K562 (cell line): ENCODE measurements at regions not wholly inside any gene's neighbourhood (a gene's known extent, or its start where the extent isn't known, plus 50 kb on each side); places are given as distances from the start of the nearest gene placed in this dataset.

Experiments used
- ATAC-seq: fragments of 200-7000 bp; cut with Tn5 transposase; 3 replicates; pipeline ENCODE4 v1.9.1; 2020; ENCODE audit warnings: moderate library complexity
- BruUV-seq: library from RNA; stranded (reverse); fragments of 400-500 nt; replicated peaks from 2 replicates; lab custom pipeline; 2021; lab: Mats Ljungman, UMichigan
- CTCF ChIA-PET: fragments of 300-600 bp; formaldehyde crosslinking; extraction: SDS; loops from one replicate; lab custom pipeline; 2021; ENCODE audit warnings: low intra/inter-chr PET ratio; lab: Yijun Ruan, JAX
- POLR2A ChIA-PET: fragments of 300-600, 350-650 bp; sonication (Branson Sonifier 250); formaldehyde crosslinking; extraction: SDS; loops from one replicate; lab custom pipeline; 2021; ENCODE audit warnings: antibody characterized with exemption, inconsistent platforms; lab: Yijun Ruan, JAX
- DNase-seq, 4 experiments: peaks; one replicate each; pipeline versions ENCODE4 v3.0.0 to v3.0.0-alpha.2; 2011 to 2018; ENCODE audit warnings: low spot score in 3 of 4, mixed read lengths in 3 of 4; ENCODE audit errors: extremely low read depth in 1 of 4
- FAIRE-seq: peaks from 2 replicates; lab custom pipeline; 2011; peaks lifted over from hg19 to GRCh38; lab: Jason Lieb, UNC
- H2AFZ ChIP-seq: 2 replicates; pipeline ENCODE4 v1.6.0; 2011; ENCODE audit warnings: low read depth, low read length, control low read depth, inconsistent platforms
- H3K27ac ChIP-seq: fragments of 200-600 bp; 3 replicates; pipeline ENCODE4 v1.8.0; 2011; ENCODE audit warnings: low read depth, mild to moderate bottlenecking, control low read depth, inconsistent platforms, low read length, moderate library complexity, mixed read lengths; ENCODE audit errors: extremely low read depth
- H3K27me3 ChIP-seq, 2 experiments: fragments of 300-600 bp in 1 of 2; 2 replicates in 1 of 2; 3 replicates in 1 of 2; pipeline versions ENCODE4 v1.6.0 to v1.8.0; 2011; ENCODE audit warnings: inconsistent platforms in 2 of 2, low read length in 2 of 2, mild to moderate bottlenecking in 1 of 2, mixed read lengths in 1 of 2, moderate library complexity in 1 of 2; ENCODE audit not compliant: control insufficient read depth in 2 of 2, insufficient read depth in 2 of 2
- H3K36me3 ChIP-seq: fragments of 300-600 bp; 3 replicates; pipeline ENCODE4 v1.8.0; 2011; ENCODE audit warnings: mild to moderate bottlenecking, low read length, inconsistent platforms; ENCODE audit not compliant: control insufficient read depth, insufficient read depth
- H3K4me1 ChIP-seq, 2 experiments: fragments of 200-600 bp in 1 of 2; replicated peaks in 1 of 2; 2 replicates in 1 of 2; 3 replicates in 1 of 2; pipeline versions ENCODE4 v1.5.1 to v1.8.0; 2011; ENCODE audit warnings: inconsistent platforms in 2 of 2, low read length in 2 of 2, mild to moderate bottlenecking in 1 of 2, mixed read lengths in 1 of 2, moderate library complexity in 1 of 2; ENCODE audit not compliant: control insufficient read depth in 2 of 2, insufficient read depth in 2 of 2
- H3K4me2 ChIP-seq: 2 replicates; pipeline ENCODE4 v1.6.1; 2011; ENCODE audit warnings: low read length, control low read depth, inconsistent platforms, mixed read lengths; ENCODE audit not compliant: insufficient read depth
- H3K4me3 ChIP-seq: fragments of 200-600 bp; sonication (generic), shearing (Covaris generic); 2 replicates; pipeline ENCODE4 v1.5.1; 2016; ENCODE audit warnings: control low read depth, inconsistent platforms
- H3K79me2 ChIP-seq: fragments of 200-600 bp; 3 replicates; pipeline ENCODE4 v1.8.0; 2011; ENCODE audit warnings: low read length, inconsistent platforms; ENCODE audit not compliant: control insufficient read depth, insufficient read depth
- H3K9ac ChIP-seq, 2 experiments: 2 replicates each; pipeline versions ENCODE4 v1.6.0 to v1.6.1; 2011; ENCODE audit warnings: low read depth in 2 of 2, low read length in 2 of 2, control low read depth in 1 of 2, inconsistent platforms in 1 of 2, mild to moderate bottlenecking in 1 of 2, mixed read lengths in 1 of 2; ENCODE audit not compliant: insufficient read depth in 1 of 2
- H3K9me1 ChIP-seq: one replicate; pipeline ENCODE4 v1.6.0; 2011; ENCODE audit warnings: inconsistent platforms, mild to moderate bottlenecking, low read length, moderate library complexity; ENCODE audit not compliant: control insufficient read depth, insufficient read depth
- H3K9me3 ChIP-seq: replicated peaks from 2 replicates; pipeline ENCODE4 v1.5.1; 2011; ENCODE audit warnings: low read depth, low read length, inconsistent platforms; ENCODE audit not compliant: control insufficient read depth, insufficient read depth
- H4K20me1 ChIP-seq: replicated peaks from 2 replicates; pipeline ENCODE4 v1.6.1; 2011; ENCODE audit warnings: low read length, inconsistent platforms, mixed read lengths; ENCODE audit not compliant: control insufficient read depth, insufficient read depth
- ATF1 ChIP-seq, 2 experiments: fragments of 450-650 bp in 1 of 2; IDR thresholded peaks; 2 replicates each; pipeline ENCODE4 v1.6.1; 2016; ENCODE audit warnings: missing compliant biosample characterization in 1 of 2, missing genetic modification characterization in 1 of 2
- CBX5 ChIP-seq: IDR thresholded peaks from 2 replicates; pipeline ENCODE4 v1.6.1; 2014; ENCODE audit warnings: low read depth, borderline replicate concordance
- CREM ChIP-seq: IDR thresholded peaks from 2 replicates; pipeline ENCODE4 v1.6.1; 2014; ENCODE audit warnings: antibody characterized with exemption, low read depth
- ETV5 ChIP-seq: sonication (generic); formaldehyde crosslinking; IDR thresholded peaks from 2 replicates; pipeline ENCODE4 v1.4.0; 2020; ENCODE audit warnings: low read depth, mild to moderate bottlenecking, missing genetic modification reagents
- HLTF ChIP-seq: fragments of 450-650 bp; IDR thresholded peaks from 2 replicates; pipeline ENCODE4 v1.6.1; 2016
- ILK ChIP-seq: fragments of 450-650 bp; IDR thresholded peaks from 2 replicates; pipeline ENCODE4 v1.6.1; 2016; ENCODE audit warnings: missing genetic modification characterization, low read depth, mild to moderate bottlenecking, missing compliant biosample characterization, moderate library complexity, borderline replicate concordance
- KDM4B ChIP-seq, 2 experiments: fragments of 450-650 bp in 1 of 2; sonication (generic) in 1 of 2; IDR thresholded peaks; 2 replicates each; pipeline ENCODE4 v1.6.1; 2016 to 2017; ENCODE audit warnings: borderline replicate concordance in 2 of 2, antibody characterized with exemption in 1 of 2, low read depth in 1 of 2, mild to moderate bottlenecking in 1 of 2
- NFE2L1 ChIP-seq: fragments of 450-650 bp; IDR thresholded peaks from 2 replicates; pipeline ENCODE4 v1.6.1; 2016; ENCODE audit warnings: missing genetic modification characterization, low read depth, mild to moderate bottlenecking, missing compliant biosample characterization, moderate library complexity, borderline replicate concordance
- NFIC ChIP-seq: fragments of 450-650 bp; IDR thresholded peaks from 2 replicates; pipeline ENCODE4 v1.6.1; 2017; ENCODE audit warnings: mild to moderate bottlenecking, inconsistent platforms
- POLR2H ChIP-seq: IDR thresholded peaks from 2 replicates; pipeline ENCODE4 v1.6.1; 2016; ENCODE audit warnings: missing genetic modification characterization, low read depth, mild to moderate bottlenecking, control low read depth, missing compliant biosample characterization, moderate library complexity
- PURB ChIP-seq: sonication (generic); formaldehyde crosslinking; IDR thresholded peaks from 2 replicates; pipeline ENCODE4 v1.9.0; 2021; ENCODE audit warnings: low read depth, mild to moderate bottlenecking, missing genetic modification reagents
- WGBS: fragments of 100-300 bp; shearing (Covaris generic); methylation state at CpG from one replicate; pipeline ENCODE4 v1.1.6; 2016; ENCODE audit warnings: low coverage, mixed read lengths; ENCODE audit not compliant: insufficient coverage; ENCODE audit errors: missing lambda C conversion rate; 5-methylcytosine and 5-hydroxymethylcytosine counted together
- in situ Hi-C: fragments of 300-500 bp; cut with MboI; formaldehyde crosslinking; loops from 4 replicates; pipeline ENCODE4 v1.15.0; 2018; ENCODE audit warnings: inconsistent platforms, mixed read lengths
- intact Hi-C: fragments of 100-400 bp; cut with micrococcal nuclease; formaldehyde crosslinking; loops from 2 replicates; pipeline ENCODE4 v1.14.2; 2022
- TF ChIP-seq, protein P1 (sequence below), 2 experiments: fragments of 450-650 bp in 1 of 2; sonication (generic) in 1 of 2; formaldehyde crosslinking in 1 of 2; IDR thresholded peaks in 1 of 2; conservative IDR thresholded peaks in 1 of 2; 2 replicates each; pipeline versions ENCODE4 v1.6.1 to v1.8.1; 2016 to 2023; ENCODE audit warnings: mild to moderate bottlenecking in 2 of 2, moderate library complexity in 2 of 2, inconsistent platforms in 1 of 2, missing genetic modification reagents in 1 of 2
- TF ChIP-seq, protein P2 (sequence below): fragments of 250-450 bp; sonication (Bioruptor Pico); IDR thresholded peaks from 2 replicates; pipeline ENCODE4 v1.5.0; 2021; ENCODE audit warnings: mild to moderate bottlenecking, borderline replicate concordance
- TF ChIP-seq, protein P3 (sequence below): fragments of 250-450 bp; sonication (Bioruptor Pico); IDR thresholded peaks from 2 replicates; pipeline ENCODE4 v1.5.0; 2020; ENCODE audit warnings: mild to moderate bottlenecking, borderline replicate concordance
- TF ChIP-seq, protein P4 (sequence below): fragments of 450-650 bp; formaldehyde crosslinking; IDR thresholded peaks from 2 replicates; pipeline ENCODE4 v1.4.0; 2022; ENCODE audit warnings: missing genetic modification characterization

DNA sequence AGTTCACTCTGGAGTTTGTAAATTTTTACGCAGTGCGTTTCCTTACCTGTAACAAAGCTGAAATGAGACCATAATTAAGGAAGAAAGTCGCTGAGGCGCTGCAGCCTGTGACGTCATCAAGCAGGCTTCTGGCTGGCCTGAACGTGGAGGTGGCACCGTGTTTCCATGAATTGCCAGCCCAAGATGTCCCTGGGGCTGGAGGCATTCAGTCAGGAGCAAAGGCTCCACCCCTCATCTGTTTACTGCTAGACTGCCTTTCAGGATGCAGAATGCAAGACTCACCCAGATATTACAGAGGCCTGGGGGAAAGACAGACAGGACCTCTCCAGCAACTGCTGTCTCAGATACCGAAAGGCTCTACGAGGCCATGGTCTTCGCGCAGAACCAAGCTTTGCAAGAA, 424.6 kb downstream of the TSHZ3 start:
- no TSS peak for BruUV-seq
- Histone ChIP-seq H2AFZ (no peak overlapping the region), H3K27ac (no peak overlapping the region), H3K4me2 (no peak overlapping the region), H3K4me3 (no peak overlapping the region), H3K36me3 (no peaks in the 10 kb centered on the region), H3K9me3 (no peaks in the 10 kb centered on the region), H4K20me1 (no peaks in the 10 kb centered on the region; the same call in 1 of the 2 replicates), H3K27me3 (no peaks in the 10 kb centered on the region), H3K9me1 (no peaks in the 10 kb centered on the region), H3K79me2 (no peaks in the 10 kb centered on the region), H3K9ac (no peak overlapping the region), H3K4me1 (no peaks in the 10 kb centered on the region; a peak in 1 of 5 replicates)
- FAIRE-seq (no peak), DNase-seq (no peak), ATAC-seq (no peak)
- 5% methylated on average over 11 of the region's 11 CpGs for WGBS
- ChIA-PET CTCF (no interaction called here), POLR2A (no interaction called here)
- in situ Hi-C loops (no loop called here), intact Hi-C loops (no loop called here)
- TF ChIP-seq, protein P1, sequence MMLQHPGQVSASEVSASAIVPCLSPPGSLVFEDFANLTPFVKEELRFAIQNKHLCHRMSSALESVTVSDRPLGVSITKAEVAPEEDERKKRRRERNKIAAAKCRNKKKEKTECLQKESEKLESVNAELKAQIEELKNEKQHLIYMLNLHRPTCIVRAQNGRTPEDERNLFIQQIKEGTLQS (IDR thresholded peaks at IDR 0.05), result peak; percentile 33
- TF ChIP-seq, protein P1 (CRISPR knock-in tag; conservative IDR thresholded peaks at IDR 0.05), result no peak
- no peak for TF ChIP-seq NFE2L1 (tag)
- TF ChIP-seq ILK (tag), result no peak
- 0 out of 2 replicates have a peak, but pooled peaks have one; percentile 12 for TF ChIP-seq CREM
- no peak for TF ChIP-seq NFIC
- TF ChIP-seq, protein P2, sequence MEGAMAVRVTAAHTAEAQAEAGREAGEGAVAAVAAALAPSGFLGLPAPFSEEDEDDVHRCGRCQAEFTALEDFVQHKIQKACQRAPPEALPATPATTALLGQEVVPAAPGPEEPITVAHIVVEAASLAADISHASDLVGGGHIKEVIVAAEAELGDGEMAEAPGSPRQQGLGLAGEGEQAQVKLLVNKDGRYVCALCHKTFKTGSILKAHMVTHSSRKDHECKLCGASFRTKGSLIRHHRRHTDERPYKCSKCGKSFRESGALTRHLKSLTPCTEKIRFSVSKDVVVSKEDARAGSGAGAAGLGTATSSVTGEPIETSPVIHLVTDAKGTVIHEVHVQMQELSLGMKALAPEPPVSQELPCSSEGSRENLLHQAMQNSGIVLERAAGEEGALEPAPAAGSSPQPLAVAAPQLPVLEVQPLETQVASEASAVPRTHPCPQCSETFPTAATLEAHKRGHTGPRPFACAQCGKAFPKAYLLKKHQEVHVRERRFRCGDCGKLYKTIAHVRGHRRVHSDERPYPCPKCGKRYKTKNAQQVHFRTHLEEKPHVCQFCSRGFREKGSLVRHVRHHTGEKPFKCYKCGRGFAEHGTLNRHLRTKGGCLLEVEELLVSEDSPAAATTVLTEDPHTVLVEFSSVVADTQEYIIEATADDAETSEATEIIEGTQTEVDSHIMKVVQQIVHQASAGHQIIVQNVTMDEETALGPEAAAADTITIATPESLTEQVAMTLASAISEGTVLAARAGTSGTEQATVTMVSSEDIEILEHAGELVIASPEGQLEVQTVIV (CRISPR knock-in tag), result no peak
- TF ChIP-seq ETV5 (CRISPR knock-in tag), result no peak
- TF ChIP-seq, protein P3, sequence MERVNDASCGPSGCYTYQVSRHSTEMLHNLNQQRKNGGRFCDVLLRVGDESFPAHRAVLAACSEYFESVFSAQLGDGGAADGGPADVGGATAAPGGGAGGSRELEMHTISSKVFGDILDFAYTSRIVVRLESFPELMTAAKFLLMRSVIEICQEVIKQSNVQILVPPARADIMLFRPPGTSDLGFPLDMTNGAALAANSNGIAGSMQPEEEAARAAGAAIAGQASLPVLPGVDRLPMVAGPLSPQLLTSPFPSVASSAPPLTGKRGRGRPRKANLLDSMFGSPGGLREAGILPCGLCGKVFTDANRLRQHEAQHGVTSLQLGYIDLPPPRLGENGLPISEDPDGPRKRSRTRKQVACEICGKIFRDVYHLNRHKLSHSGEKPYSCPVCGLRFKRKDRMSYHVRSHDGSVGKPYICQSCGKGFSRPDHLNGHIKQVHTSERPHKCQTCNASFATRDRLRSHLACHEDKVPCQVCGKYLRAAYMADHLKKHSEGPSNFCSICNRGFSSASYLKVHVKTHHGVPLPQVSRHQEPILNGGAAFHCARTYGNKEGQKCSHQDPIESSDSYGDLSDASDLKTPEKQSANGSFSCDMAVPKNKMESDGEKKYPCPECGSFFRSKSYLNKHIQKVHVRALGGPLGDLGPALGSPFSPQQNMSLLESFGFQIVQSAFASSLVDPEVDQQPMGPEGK (CRISPR knock-in tag), result no peak
- TF ChIP-seq ATF1 (CRISPR knock-in tag; IDR thresholded peaks at IDR 0.05), result no peak
- peak; percentile 51 for TF ChIP-seq ATF1 (tag; IDR thresholded peaks at IDR 0.05)
- TF ChIP-seq HLTF, result no peak
- TF ChIP-seq POLR2H (tag), result no peak
- no peak for TF ChIP-seq KDM4B (IDR thresholded peaks at IDR 0.05; ENCODE audit: borderline replicate concordance in 2 of 2, low read depth in 1 of 2)
- TF ChIP-seq, protein P4, sequence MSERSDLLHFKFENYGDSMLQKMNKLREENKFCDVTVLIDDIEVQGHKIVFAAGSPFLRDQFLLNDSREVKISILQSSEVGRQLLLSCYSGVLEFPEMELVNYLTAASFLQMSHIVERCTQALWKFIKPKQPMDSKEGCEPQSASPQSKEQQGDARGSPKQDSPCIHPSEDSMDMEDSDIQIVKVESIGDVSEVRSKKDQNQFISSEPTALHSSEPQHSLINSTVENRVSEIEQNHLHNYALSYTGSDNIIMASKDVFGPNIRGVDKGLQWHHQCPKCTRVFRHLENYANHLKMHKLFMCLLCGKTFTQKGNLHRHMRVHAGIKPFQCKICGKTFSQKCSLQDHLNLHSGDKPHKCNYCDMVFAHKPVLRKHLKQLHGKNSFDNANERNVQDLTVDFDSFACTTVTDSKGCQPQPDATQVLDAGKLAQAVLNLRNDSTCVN (CRISPR knock-in tag), result no peak
- no peak for TF ChIP-seq CBX5
- no peak for TF ChIP-seq PURB (CRISPR knock-in tag)
